ENCODE measurements at regions not wholly inside any gene's neighbourhood (a gene's known extent, or its start where the extent isn't known, plus 50 kb on each side); places are given as distances from the start of the nearest gene placed in this dataset.

GRCh38 chr3:150203273-150203672, 204.8 kb upstream of the TSC22D2 start:
- H2AK5ac ChIP-seq (ENCODE audit: insufficient read length, low read length), result no peak overlapping the region
- H3K14ac ChIP-seq (ENCODE audit: insufficient read depth, low read length), result no peak overlapping the region
- no peaks in the 10 kb centered on the region for H3K79me2 ChIP-seq (ENCODE audit: insufficient read depth, low read length)
- peaks cover 6% of the 10 kb centered on the region; the same call in 1 of the 2 replicates for H3K4me1 ChIP-seq (ENCODE audit: insufficient read depth, low read length)
- H3K23me2 ChIP-seq (ENCODE audit: insufficient read length, low read depth, low read length, poor library complexity, severe bottlenecking), result no peaks in the 10 kb centered on the region
- H3K27ac ChIP-seq (ENCODE audit: insufficient read length, low read depth, low read length), result no peak overlapping the region
- no peaks in the 10 kb centered on the region for H3K9me3 ChIP-seq (ENCODE audit: control insufficient read depth, low read depth, low read length)
- H3K9ac ChIP-seq (ENCODE audit: extremely low read depth, insufficient read length, low read length), result no peak overlapping the region
- H3K4me2 ChIP-seq (ENCODE audit: insufficient read depth, insufficient read length, low read length), result no peak overlapping the region
- H3K79me1 ChIP-seq (ENCODE audit: insufficient read depth, low read depth, low read length, poor library complexity, severe bottlenecking), result no peaks in the 10 kb centered on the region
- DNase-seq, result no peak
- H4K20me1 ChIP-seq (ENCODE audit: control insufficient read depth, insufficient read depth, insufficient read length), result no peaks in the 10 kb centered on the region
- Mint-ChIP-seq H3K27me3 (ENCODE audit: low read depth) (no peaks in the 10 kb centered on the region; the same call in 1 of the 2 replicates), H3K9me3 (peaks cover 0 to 10% of the 10 kb centered on the region in 2 experiments; a peak in 3 of 5 replicates), H3K4me3 (no peak overlapping the region), H3K36me3 (ENCODE audit: insufficient read depth in 1 of 3, low read depth in 3 of 3) (peaks cover 0 to 6% (median 2%) of the 10 kb centered on the region in 3 experiments; a peak in 3 of 7 replicates), H3K27ac (no peak overlapping the region), H3K4me1 (peaks cover 20 to 23% of the 10 kb centered on the region in 2 experiments)
- no peak overlapping the region for H2AFZ ChIP-seq (ENCODE audit: low read length)
- H3K56ac ChIP-seq (ENCODE audit: insufficient read length, low read depth, low read length), result no peak overlapping the region
- no peak overlapping the region for H2BK5ac ChIP-seq (ENCODE audit: insufficient read length, low read length)
- H3K27me3 ChIP-seq (ENCODE audit: insufficient read depth, low read length), result no peaks in the 10 kb centered on the region
- no peak overlapping the region for H4K91ac ChIP-seq (ENCODE audit: insufficient read length, low read depth, low read length)
- H2BK120ac ChIP-seq (ENCODE audit: low read depth, low read length, poor library complexity, severe bottlenecking), result no peak overlapping the region
- TF ChIP-seq CTCF (conservative IDR thresholded peaks at IDR 0.05), result no peak
- H4K5ac ChIP-seq (ENCODE audit: insufficient read length, low read depth, low read length), result no peak overlapping the region
- no peak overlapping the region for H2BK12ac ChIP-seq (ENCODE audit: insufficient read length, low read depth, low read length)
- H3K23ac ChIP-seq (ENCODE audit: insufficient read length, low read depth, low read length), result no peak overlapping the region
- no peak overlapping the region for H3T11ph ChIP-seq (ENCODE audit: low read length)
- H3K4ac ChIP-seq (ENCODE audit: low read depth, low read length), result no peak overlapping the region
- H4K8ac ChIP-seq (replicated peaks; ENCODE audit: insufficient read length, low read depth, low read length), result no peak overlapping the region
- no peak overlapping the region for H3K18ac ChIP-seq (ENCODE audit: insufficient read length, low read depth, low read length)
- no peak overlapping the region for H2BK20ac ChIP-seq (ENCODE audit: low read depth, low read length, poor library complexity, severe bottlenecking)
- no peak overlapping the region for H2BK15ac ChIP-seq (ENCODE audit: low read depth, low read length)
- no CpG with 5 or more reads among the region's 5 CpGs for WGBS (ENCODE audit: extremely low coverage, insufficient read length, low lambda C conversion rate)
